ENCODE measurements at regions not wholly inside any gene's neighbourhood (a gene's known extent, or its start where the extent isn't known, plus 50 kb on each side); places are given as distances from the start of the nearest gene placed in this dataset.

- no peak for DNase-seq (ENCODE audit: low read depth)
Measured at GRCh38 chr11:97409141-97409540, 1019.3 kb downstream of the JRKL start.

GRCh38 chr11:97414801-97415200, 1025.0 kb downstream of the JRKL start:
- no peak for DNase-seq (ENCODE audit: low read depth)

GRCh38 chr11:97419729-97420128, 1029.9 kb downstream of the JRKL start:
- no peak for DNase-seq (ENCODE audit: low read depth)

GRCh38 chr11:97428247-97428790, 1038.5 kb downstream of the JRKL start:
- no peak for DNase-seq (ENCODE audit: low read depth)

GRCh38 chr11:97430877-97431276, 1041.1 kb downstream of the JRKL start:
- DNase-seq (ENCODE audit: low read depth), result no peak

GRCh38 chr11:97432926-97433325, 1043.1 kb downstream of the JRKL start:
- no peak for DNase-seq (ENCODE audit: low read depth)

GRCh38 chr11:97445561-97445960, 1055.7 kb downstream of the JRKL start:
- no peak for DNase-seq (ENCODE audit: low read depth)

- no peak for DNase-seq (ENCODE audit: low read depth)
Measured at GRCh38 chr11:97451441-97451840, 1061.6 kb downstream of the JRKL start.

- DNase-seq (ENCODE audit: low read depth), result no peak
Measured at GRCh38 chr11:97454988-97455387, 1065.2 kb downstream of the JRKL start.

GRCh38 chr11:97460091-97460490, 1070.3 kb downstream of the JRKL start:
- DNase-seq (ENCODE audit: low read depth), result no peak

- no peak for DNase-seq (ENCODE audit: low read depth)
Measured at GRCh38 chr11:97461044-97461880, 1071.4 kb downstream of the JRKL start.

GRCh38 chr11:97461934-97462333, 1072.1 kb downstream of the JRKL start:
- DNase-seq (ENCODE audit: low read depth), result no peak

- no peak for DNase-seq (ENCODE audit: low read depth)
Measured at GRCh38 chr11:97463891-97464290, 1074.1 kb downstream of the JRKL start.

- DNase-seq (ENCODE audit: low read depth), result no peak
Measured at GRCh38 chr11:97471480-97471879, 1081.7 kb downstream of the JRKL start.

- DNase-seq (ENCODE audit: low read depth), result no peak
Measured at GRCh38 chr11:97487387-97487786, 1097.6 kb downstream of the JRKL start.

GRCh38 chr11:97498891-97499290, 1109.1 kb downstream of the JRKL start:
- no peak for DNase-seq (ENCODE audit: low read depth)

GRCh38 chr11:97502201-97502600, 1112.4 kb downstream of the JRKL start:
- no peak for DNase-seq (ENCODE audit: low read depth)

GRCh38 chr11:97506076-97506759, 1116.4 kb downstream of the JRKL start:
- no peak for DNase-seq (ENCODE audit: low read depth)

- no peak for DNase-seq (ENCODE audit: low read depth)
Measured at GRCh38 chr11:97514446-97514845, 1124.6 kb downstream of the JRKL start.

- DNase-seq (ENCODE audit: low read depth), result no peak
Measured at GRCh38 chr11:97516688-97517087, 1126.9 kb downstream of the JRKL start.

- DNase-seq (ENCODE audit: low read depth), result no peak
Measured at GRCh38 chr11:97525273-97525672, 1135.5 kb downstream of the JRKL start.

GRCh38 chr11:97537407-97538150, 1147.8 kb downstream of the JRKL start:
- no peak for DNase-seq (ENCODE audit: low read depth)
